H1 (cell line): ENCODE measurements at regions not wholly inside any gene's neighbourhood (a gene's known extent, or its start where the extent isn't known, plus 50 kb on each side); places are given as distances from the start of the nearest gene placed in this dataset.

Source experiments
- CTCF ChIA-PET: fragments of 300-600 bp; sonication (Branson Sonifier 250); formaldehyde crosslinking; loops from one replicate; lab custom pipeline; 2021; ENCODE audit not compliant: partially characterized antibody; lab: Charles Lee
- POLR2A ChIA-PET: fragments of 300-600 bp; sonication (Branson Sonifier 250); formaldehyde crosslinking; loops from one replicate; lab custom pipeline; 2021; ENCODE audit warnings: inconsistent platforms; ENCODE audit not compliant: partially characterized antibody; lab: Charles Lee
- DNase-seq, 2 experiments: peaks; one replicate each; pipeline versions ENCODE4 v3.0.0 to v3.0.0-alpha.2; 2010 to 2022; ENCODE audit warnings: low spot score in 2 of 2, low read depth in 1 of 2, mixed read lengths in 1 of 2
- FAIRE-seq: peaks from 2 replicates; lab custom pipeline; 2011; peaks lifted over from hg19 to GRCh38; lab: Jason Lieb, UNC
- H2AFZ ChIP-seq: 2 replicates; pipeline ENCODE4 v1.8.1; 2012; ENCODE audit warnings: low read length, inconsistent platforms
- H2AK5ac ChIP-seq: 2 replicates; pipeline ENCODE4 v1.6.1; 2013; ENCODE audit warnings: low read depth, low read length
- H2BK120ac ChIP-seq: replicated peaks from 2 replicates; pipeline ENCODE3; 2013; ENCODE audit warnings: low read depth, low read length, inconsistent platforms
- H2BK12ac ChIP-seq: 2 replicates; pipeline ENCODE4 v1.6.1; 2013; ENCODE audit warnings: low read depth, low read length
- H2BK15ac ChIP-seq: 2 replicates; pipeline ENCODE4 v1.6.1; 2013; ENCODE audit warnings: low read length
- H2BK20ac ChIP-seq: 2 replicates; pipeline ENCODE4 v1.6.1; 2013; ENCODE audit warnings: low read length
- H2BK5ac ChIP-seq: 2 replicates; pipeline ENCODE4 v1.6.1; 2013; ENCODE audit warnings: low read depth, low read length
- H3K14ac ChIP-seq: 2 replicates; pipeline ENCODE4 v1.6.1; 2013; ENCODE audit warnings: inconsistent platforms; ENCODE audit not compliant: insufficient read length
- H3K18ac ChIP-seq: 2 replicates; pipeline ENCODE4 v1.6.1; 2013; ENCODE audit warnings: low read length; ENCODE audit errors: extremely low read depth
- H3K23ac ChIP-seq: 2 replicates; pipeline ENCODE4 v1.6.1; 2013; ENCODE audit warnings: inconsistent platforms; ENCODE audit not compliant: insufficient read length
- H3K23me2 ChIP-seq: 2 replicates; pipeline ENCODE4 v1.6.1; 2013; ENCODE audit warnings: low read depth, low read length
- H3K27ac ChIP-seq: 2 replicates; pipeline ENCODE4 v1.6.1; 2011; ENCODE audit warnings: low read depth, low read length, inconsistent platforms
- H3K27me3 ChIP-seq, 4 experiments: replicated peaks in 1 of 4; 1 replicate in 1 of 4; 2 replicates in 3 of 4; pipeline versions ENCODE4 v1.6.1 to v1.8.1; 2011 to 2013; ENCODE audit warnings: low read length in 3 of 4, mild to moderate bottlenecking in 3 of 4, inconsistent platforms in 2 of 4, mixed read lengths in 2 of 4, moderate library complexity in 1 of 4; ENCODE audit not compliant: control insufficient read depth in 3 of 4, insufficient read depth in 3 of 4; ENCODE audit errors: extremely low read depth in 1 of 4
- H3K36me3 ChIP-seq, 4 experiments: 2 replicates each; pipeline versions ENCODE4 v1.6.1 to v1.8.1; 2011 to 2013; ENCODE audit warnings: mild to moderate bottlenecking in 4 of 4, low read length in 3 of 4, moderate library complexity in 2 of 4, control low read depth in 1 of 4, inconsistent platforms in 1 of 4; ENCODE audit not compliant: insufficient read depth in 4 of 4, control insufficient read depth in 2 of 4
- H3K4ac ChIP-seq: replicated peaks from 2 replicates; pipeline ENCODE3; 2013; ENCODE audit warnings: low read length, low read depth, mixed read lengths, inconsistent platforms; ENCODE audit not compliant: insufficient read length
- H3K4me1 ChIP-seq, 4 experiments: replicated peaks in 1 of 4; 1 replicate in 1 of 4; 2 replicates in 3 of 4; pipeline versions ENCODE4 v1.6.1 to v1.8.1; 2011 to 2013; ENCODE audit warnings: low read length in 3 of 4, inconsistent platforms in 2 of 4, mixed read lengths in 1 of 4; ENCODE audit not compliant: insufficient read depth in 4 of 4, control insufficient read depth in 3 of 4
- H3K4me2 ChIP-seq, 2 experiments: 2 replicates each; pipeline versions ENCODE4 v1.6.1 to v1.8.1; 2011 to 2013; ENCODE audit warnings: low read depth in 2 of 2, low read length in 2 of 2, control low read depth in 1 of 2, inconsistent platforms in 1 of 2, mild to moderate bottlenecking in 1 of 2; ENCODE audit not compliant: insufficient read depth in 1 of 2
- H3K4me3 ChIP-seq, 4 experiments: fragments of 200-600, 300-600 bp in 1 of 4; sonication (generic), shearing (Covaris generic), sonication (Bioruptor Twin) in 1 of 4; 2 replicates each; pipeline versions ENCODE4 v1.5.1 to v1.8.1; 2011 to 2016; ENCODE audit warnings: low read length in 4 of 4, low read depth in 3 of 4, control low read depth in 2 of 4, inconsistent platforms in 2 of 4, mild to moderate bottlenecking in 2 of 4, mixed read lengths in 1 of 4, moderate library complexity in 1 of 4; ENCODE audit not compliant: insufficient read depth in 2 of 4; ENCODE audit errors: extremely low read depth in 1 of 4
- H3K56ac ChIP-seq: replicated peaks from 2 replicates; pipeline ENCODE3; 2013; ENCODE audit warnings: low read depth, mild to moderate bottlenecking, mixed read lengths, low read length, inconsistent platforms; ENCODE audit not compliant: insufficient read length
- H3K79me1 ChIP-seq: 2 replicates; pipeline ENCODE4 v1.6.1; 2013; ENCODE audit warnings: low read depth, low read length, control low read depth
- H3K79me2 ChIP-seq, 2 experiments: 2 replicates each; pipeline versions ENCODE4 v1.6.1 to v1.8.1; 2012 to 2013; ENCODE audit warnings: low read length in 2 of 2, mild to moderate bottlenecking in 2 of 2, inconsistent platforms in 1 of 2; ENCODE audit not compliant: insufficient read depth in 2 of 2, control insufficient read depth in 1 of 2
- H3K9ac ChIP-seq, 4 experiments: replicated peaks in 1 of 4; 1 replicate in 1 of 4; 2 replicates in 3 of 4; pipeline versions ENCODE4 v1.6.1 to v1.8.1; 2011 to 2013; ENCODE audit warnings: low read depth in 3 of 4, low read length in 3 of 4, control low read depth in 2 of 4, mild to moderate bottlenecking in 2 of 4, moderate library complexity in 2 of 4, inconsistent platforms in 1 of 4; ENCODE audit errors: extremely low read depth in 1 of 4
- H3K9me3 ChIP-seq, 2 experiments: 2 replicates each; pipeline versions ENCODE4 v1.6.1 to v1.8.1; 2012 to 2013; ENCODE audit warnings: mild to moderate bottlenecking in 2 of 2, moderate library complexity in 2 of 2, control low read depth in 1 of 2, inconsistent platforms in 1 of 2, low read depth in 1 of 2, low read length in 1 of 2, mixed read lengths in 1 of 2; ENCODE audit not compliant: insufficient read depth in 2 of 2
- H4K20me1 ChIP-seq, 2 experiments: replicated peaks in 1 of 2; 2 replicates each; pipeline versions ENCODE3 to v1.8.1; 2011 to 2013; ENCODE audit warnings: inconsistent platforms in 2 of 2, low read length in 2 of 2, mild to moderate bottlenecking in 1 of 2; ENCODE audit not compliant: insufficient read depth in 2 of 2, control insufficient read depth in 1 of 2
- H4K5ac ChIP-seq: 2 replicates; pipeline ENCODE4 v1.6.1; 2013; ENCODE audit warnings: low read length, low read depth, mixed read lengths, inconsistent platforms; ENCODE audit not compliant: insufficient read length
- H4K8ac ChIP-seq: 2 replicates; pipeline ENCODE4 v1.8.0; 2013; ENCODE audit warnings: mild to moderate bottlenecking, moderate library complexity, low read length, inconsistent platforms; ENCODE audit not compliant: insufficient read depth; ENCODE audit errors: extremely low read depth
- H4K91ac ChIP-seq: replicated peaks from 2 replicates; pipeline ENCODE3; 2013; ENCODE audit warnings: low read length, mixed read lengths, inconsistent platforms; ENCODE audit not compliant: insufficient read length
- ATF2 ChIP-seq: IDR thresholded peaks from 2 replicates; pipeline ENCODE4 v1.6.1; 2012; ENCODE audit warnings: low read length, inconsistent platforms
- BCL11A ChIP-seq, 2 experiments: IDR thresholded peaks; one replicate each; pipeline ENCODE4 v1.6.1; 2011; ENCODE audit warnings: low read depth in 2 of 2, low read length in 2 of 2, mild to moderate bottlenecking in 2 of 2
- CBX5 ChIP-seq: fragments of 300-800, 300-1000 bp; sonication (generic); IDR thresholded peaks from 2 replicates; pipeline ENCODE4 v1.7.1; 2016; ENCODE audit warnings: antibody characterized with exemption, low read length, low read depth
- CTBP2 ChIP-seq: IDR thresholded peaks from 2 replicates; pipeline ENCODE4 v1.7.0; 2011; ENCODE audit warnings: borderline replicate concordance, mild to moderate bottlenecking, moderate library complexity, mixed read lengths, low read length; ENCODE audit not compliant: insufficient read depth, insufficient read length
- HDAC2 ChIP-seq, 2 experiments: fragments of 300-600 bp in 1 of 2; sonication (generic) in 1 of 2; IDR thresholded peaks; 2 replicates each; pipeline ENCODE4 v1.6.1; 2011 to 2012; ENCODE audit warnings: low read depth in 2 of 2, low read length in 2 of 2, mild to moderate bottlenecking in 2 of 2, moderate library complexity in 2 of 2, borderline replicate concordance in 1 of 2, inconsistent platforms in 1 of 2
- HDAC6 ChIP-seq: IDR thresholded peaks from one replicate; pipeline ENCODE4 v1.7.1; 2012; ENCODE audit warnings: low read depth, mild to moderate bottlenecking, inconsistent platforms, low read length, moderate library complexity
- MAFK ChIP-seq: IDR thresholded peaks from 2 replicates; pipeline ENCODE4 v1.6.1; 2012; ENCODE audit warnings: low read depth, mild to moderate bottlenecking, improper control_type of control experiment, low read length
- PHF8 ChIP-seq: fragments of 200-600 bp; sonication (generic); conservative IDR thresholded peaks from 2 replicates; pipeline ENCODE4 v1.7.1; 2012; ENCODE audit warnings: low read depth, mild to moderate bottlenecking, inconsistent platforms, low read length, moderate library complexity
- RAD21 ChIP-seq, 2 experiments: IDR thresholded peaks in 1 of 2; conservative IDR thresholded peaks in 1 of 2; 2 replicates each; pipeline ENCODE4 v1.6.1; 2011; ENCODE audit warnings: low read depth in 2 of 2, low read length in 2 of 2, improper control_type of control experiment in 1 of 2, inconsistent platforms in 1 of 2, mild to moderate bottlenecking in 1 of 2, moderate library complexity in 1 of 2
- SIN3A ChIP-seq, 2 experiments: IDR thresholded peaks in 1 of 2; conservative IDR thresholded peaks in 1 of 2; 2 replicates each; pipeline ENCODE4 v1.6.1; 2011 to 2012; ENCODE audit warnings: low read length in 2 of 2, improper control_type of control experiment in 1 of 2, low read depth in 1 of 2, mild to moderate bottlenecking in 1 of 2
- SP1 ChIP-seq: IDR thresholded peaks from 2 replicates; pipeline ENCODE4 v1.6.1; 2011; ENCODE audit warnings: low read depth, low read length
- TEAD4 ChIP-seq: IDR thresholded peaks from 2 replicates; pipeline ENCODE4 v1.6.1; 2012; ENCODE audit warnings: low read depth, low read length, inconsistent platforms, mixed read lengths
- YY1 ChIP-seq: IDR thresholded peaks from 2 replicates; pipeline ENCODE4 v1.6.1; 2011; ENCODE audit warnings: low read depth, mild to moderate bottlenecking, low read length
- WGBS, 2 experiments: shearing (Covaris generic) in 1 of 2; methylation state at CpG; one replicate each; pipeline versions ENCODE4 v1.1.6 to v1.1.7; 2013 to 2015; ENCODE audit warnings: low lambda C conversion rate in 2 of 2, mixed read lengths in 2 of 2, inconsistent platforms in 1 of 2, low coverage in 1 of 2, missing lambda C conversion rate in 1 of 2; ENCODE audit not compliant: insufficient replicate concordance in 2 of 2, insufficient coverage in 1 of 2, insufficient read length in 1 of 2; ENCODE audit errors: extremely low coverage in 1 of 2, missing lambda C conversion rate in 1 of 2; 5-methylcytosine and 5-hydroxymethylcytosine counted together

GRCh38 chrX:35357656-35358055 is 415.1 kb downstream of the FAM47B start:
- Histone ChIP-seq H4K91ac (no peak overlapping the region), H2BK12ac (no peak overlapping the region), H3K56ac (no peak overlapping the region), H2BK20ac (no peak overlapping the region), H3K4ac (no peak overlapping the region), H4K5ac (no peak overlapping the region), H3K27me3 (no peaks in the 10 kb centered on the region), H3K36me3 (no peaks in the 10 kb centered on the region), H2BK120ac (no peak overlapping the region), H3K79me2 (no peaks in the 10 kb centered on the region), H4K20me1 (no peaks in the 10 kb centered on the region), H3K14ac (no peak overlapping the region), H3K23me2 (no peaks in the 10 kb centered on the region), H3K9ac (no peak overlapping the region), H3K4me1 (no peaks in the 10 kb centered on the region), H2BK15ac (no peak overlapping the region), H4K8ac (no peak overlapping the region), H3K27ac (no peak overlapping the region), H3K4me2 (no peak overlapping the region), H3K4me3 (no peak overlapping the region), H3K9me3 (no peaks in the 10 kb centered on the region), H3K79me1 (no peaks in the 10 kb centered on the region), H3K23ac (no peak overlapping the region), H3K18ac (no peak overlapping the region), H2AK5ac (no peak overlapping the region), H2AFZ (no peak overlapping the region), H2BK5ac (no peak overlapping the region)
- no peak for FAIRE-seq
- ChIA-PET CTCF (no interaction called here), POLR2A (no interaction called here)
- no peak for DNase-seq
- WGBS, 2 experiments, result 87% methylated on average over 3 of the region's 3 CpGs; no CpG with 5 or more reads in 1 of the 2 experiments
- TF ChIP-seq ATF2 (no peak), BCL11A (IDR thresholded peaks at IDR 0.05; ENCODE audit: low read depth in 2 of 2, low read length in 2 of 2) (no peak), MAFK (no peak), CBX5 (no peak), SP1 (no peak), YY1 (no peak), CTBP2 (no peak), TEAD4 (no peak), HDAC6 (no peak), RAD21 (IDR thresholded peaks at IDR 0.05 in 1 of 2, conservative IDR thresholded peaks at IDR 0.05 in 1 of 2; ENCODE audit: low read depth in 2 of 2, low read length in 2 of 2) (no peak), SIN3A (conservative IDR thresholded peaks at IDR 0.05 in 1 of 2, IDR thresholded peaks at IDR 0.05 in 1 of 2; ENCODE audit: low read depth in 1 of 2, low read length in 2 of 2) (no peak), HDAC2 (IDR thresholded peaks at IDR 0.05; ENCODE audit: borderline replicate concordance in 1 of 2, low read depth in 2 of 2, low read length in 2 of 2) (no peak), PHF8 (no peak)
